Left kidney (tissue), 1 donor: ENCODE measurements at regions not wholly inside any gene's neighbourhood (a gene's known extent, or its start where the extent isn't known, plus 50 kb on each side); places are given as distances from the start of the nearest gene placed in this dataset.

ENCODE experiments used
- DNase-seq: peaks from one replicate; pipeline ENCODE4 v3.0.0-alpha.2; 2013

DNA sequence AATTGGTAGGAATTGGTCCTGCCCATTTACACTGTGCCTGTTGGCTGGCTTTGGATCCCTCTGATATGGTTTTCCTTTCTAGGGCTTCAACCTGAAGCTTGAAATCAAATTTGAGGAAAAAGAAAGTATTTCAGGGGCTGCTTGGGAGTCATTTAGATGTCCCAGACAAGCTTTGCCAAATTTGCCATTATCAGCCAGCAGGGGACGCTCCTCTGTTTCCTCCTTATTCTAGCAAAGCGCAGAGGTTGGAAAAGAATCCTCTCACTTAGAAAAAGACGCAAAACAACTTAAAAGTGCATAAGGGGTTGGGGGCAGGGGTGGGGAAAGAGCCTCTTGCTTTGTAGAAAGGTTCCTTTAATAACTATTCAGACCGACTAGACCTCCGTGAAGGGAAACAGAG lies 1211.1 kb upstream of the PCDH20 start:
- DNase-seq: no peak

DNA sequence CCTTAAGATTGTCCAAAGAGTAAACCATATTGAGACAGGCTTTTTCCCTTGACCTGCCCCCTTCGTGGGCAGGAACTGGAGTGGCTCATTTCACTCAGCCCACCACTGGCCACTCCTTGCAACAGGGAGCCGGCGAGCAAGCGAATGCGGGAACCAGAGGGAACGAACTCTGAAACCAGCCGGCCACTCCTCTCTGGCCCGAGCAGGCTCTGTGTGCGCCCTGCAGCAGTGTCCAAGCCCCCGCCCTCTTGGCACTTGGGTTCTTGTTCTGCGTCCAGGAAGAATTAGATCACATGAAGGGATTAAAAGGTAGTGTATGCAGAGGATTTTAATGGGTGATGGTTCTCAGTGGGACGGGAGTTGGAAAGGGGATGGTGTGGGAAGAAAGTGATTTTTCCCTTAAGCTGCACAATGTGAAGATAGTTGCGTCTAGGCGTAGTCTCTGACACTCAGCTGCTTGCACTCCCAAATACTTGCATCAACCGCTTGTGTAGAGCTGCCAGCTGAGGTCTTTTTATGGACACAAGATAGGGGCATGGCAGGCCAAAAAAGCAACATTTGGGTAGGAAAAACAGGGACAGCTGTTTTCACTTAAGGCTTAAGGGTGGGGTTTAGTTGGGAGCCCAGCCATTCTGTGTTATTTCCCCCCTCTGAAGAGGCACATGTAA lies 1209.7 kb upstream of the PCDH20 start:
- no peak for DNase-seq

GRCh38 chr13:62613819-62614218 lies 1198.2 kb upstream of the PCDH20 start:
- DNase-seq: no peak

- DNase-seq: no peak
These were observed 1195.7 kb upstream of the PCDH20 start for GRCh38 chr13:62611343-62611742.

GRCh38 chr13:62598708-62599107 lies 1183.1 kb upstream of the PCDH20 start:
- no peak for DNase-seq

- no peak for DNase-seq
These were observed 1180.3 kb upstream of the PCDH20 start for GRCh38 chr13:62595976-62596375.

- DNase-seq: peak; percentile 8
These were observed 1178.2 kb upstream of the PCDH20 start for GRCh38 chr13:62593804-62594203.

DNA sequence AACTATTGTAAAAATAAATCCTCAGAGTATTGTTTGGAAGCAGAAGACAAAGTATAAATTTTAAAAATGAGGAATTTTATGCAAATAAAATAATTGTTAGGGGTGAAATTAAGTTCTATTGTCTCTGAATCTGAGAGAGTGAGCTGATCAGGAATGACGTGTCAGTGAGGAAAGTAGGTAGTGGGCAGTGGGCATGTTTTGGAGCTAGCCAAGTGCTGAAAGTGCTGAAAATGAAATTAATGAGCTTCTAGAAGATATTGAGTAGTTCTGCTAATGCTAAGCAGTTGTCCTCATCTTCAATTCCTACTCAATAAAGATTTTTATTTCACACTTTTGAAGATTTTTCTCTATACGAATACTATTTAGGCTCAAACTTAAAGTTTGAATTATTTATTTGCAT lies 1167.8 kb upstream of the PCDH20 start:
- no peak for DNase-seq

GRCh38 chr13:62578402-62578801 lies 1162.8 kb upstream of the PCDH20 start:
- no peak for DNase-seq

DNA sequence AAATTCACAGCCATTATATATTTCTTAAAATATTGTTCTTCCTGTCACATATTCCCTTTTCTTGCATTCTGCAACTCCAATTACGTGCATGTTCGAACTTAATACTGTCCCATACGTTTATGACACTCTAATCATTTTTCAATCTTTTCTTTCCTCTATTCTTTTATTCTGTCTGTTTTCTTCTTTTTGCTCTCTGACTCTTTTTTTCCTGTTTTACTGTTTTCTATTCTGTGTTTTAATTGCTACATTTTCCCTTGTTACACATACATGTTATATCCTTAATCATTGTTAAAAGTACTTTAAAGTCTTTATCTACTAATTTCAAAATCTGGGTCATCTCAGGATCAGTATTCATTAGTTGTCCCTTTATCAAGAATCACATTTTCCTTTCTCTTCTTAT lies 1149.1 kb upstream of the PCDH20 start:
- DNase-seq: no peak

DNA sequence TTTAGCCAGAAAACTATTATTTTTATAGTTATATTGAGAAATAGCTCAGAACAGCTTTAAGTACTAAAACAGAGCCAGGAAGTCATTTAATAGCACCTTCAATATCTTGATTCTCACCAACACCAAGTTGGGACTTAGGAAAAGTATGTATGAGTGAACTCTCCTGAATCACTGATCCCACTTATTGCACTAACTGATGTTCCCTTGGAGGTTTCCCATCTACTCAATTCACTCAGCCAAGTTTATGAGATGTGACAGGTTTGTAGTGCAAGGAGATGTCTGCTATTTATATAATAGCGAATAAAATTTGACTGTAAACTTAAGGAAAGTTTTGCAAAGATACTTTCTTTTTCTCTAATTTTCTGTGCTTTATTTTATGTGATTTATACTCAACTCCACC lies 1147.6 kb upstream of the PCDH20 start:
- DNase-seq: no peak

DNA sequence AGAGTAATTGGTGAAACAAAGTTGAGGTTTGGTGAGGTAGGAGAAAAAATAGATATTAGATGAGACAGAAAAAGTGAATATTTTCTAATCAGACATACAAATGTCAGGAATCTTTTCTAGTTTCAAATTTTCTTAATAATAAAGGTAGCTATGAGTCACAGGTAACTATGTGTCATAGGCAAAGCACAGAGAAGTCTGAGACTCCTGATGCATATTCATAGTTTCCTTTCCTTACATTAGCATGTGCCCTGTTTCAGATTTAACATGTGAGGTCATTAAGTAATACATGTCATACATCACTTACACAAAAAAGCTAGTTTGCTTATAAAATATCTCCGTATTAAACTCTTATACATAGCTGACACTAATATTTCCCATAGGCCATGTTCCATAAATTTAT lies 1141.3 kb upstream of the PCDH20 start:
- DNase-seq: no peak

DNA sequence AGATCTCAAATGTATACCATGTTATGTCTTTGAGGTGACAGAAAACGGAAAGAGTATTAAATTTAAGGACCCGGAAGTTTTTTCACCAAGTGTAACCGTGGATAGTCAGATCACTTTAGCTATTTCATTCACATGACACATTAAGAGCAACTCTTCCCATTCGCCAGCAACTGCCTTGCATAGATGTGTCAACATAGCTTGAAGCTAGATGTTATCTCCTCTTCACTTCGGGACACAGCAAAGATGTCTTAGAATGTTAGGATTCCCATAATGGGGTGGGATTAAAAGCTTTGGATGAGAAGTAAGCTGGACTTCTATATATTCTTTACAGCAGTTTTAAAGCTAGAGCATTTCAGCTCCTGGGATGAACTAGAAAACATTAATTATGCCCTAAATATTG lies 1135.9 kb upstream of the PCDH20 start:
- no peak for DNase-seq

DNA sequence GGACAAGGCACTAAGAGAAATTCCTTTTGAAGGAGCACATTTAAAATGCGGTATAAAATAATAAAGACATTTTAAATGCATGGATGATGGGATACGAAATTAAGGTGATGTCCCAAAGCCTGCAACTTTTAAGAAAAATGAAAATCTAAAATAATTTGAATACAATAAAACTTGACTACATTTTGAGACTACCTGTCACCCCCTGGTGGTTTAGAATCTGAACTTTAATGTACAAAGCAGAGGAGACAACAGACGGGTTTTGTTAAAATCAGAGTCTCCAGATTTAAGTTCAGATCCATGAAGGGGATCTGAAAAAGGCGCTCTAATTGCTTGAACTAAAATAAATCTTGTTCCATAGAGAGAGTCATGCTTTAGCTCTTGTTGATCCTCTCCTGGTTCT lies 1129.3 kb upstream of the PCDH20 start:
- no peak for DNase-seq

- no peak for DNase-seq
These were observed 1121.9 kb upstream of the PCDH20 start for GRCh38 chr13:62537593-62537992.

GRCh38 chr13:62525652-62526051 lies 1110.0 kb upstream of the PCDH20 start:
- DNase-seq: no peak

DNA sequence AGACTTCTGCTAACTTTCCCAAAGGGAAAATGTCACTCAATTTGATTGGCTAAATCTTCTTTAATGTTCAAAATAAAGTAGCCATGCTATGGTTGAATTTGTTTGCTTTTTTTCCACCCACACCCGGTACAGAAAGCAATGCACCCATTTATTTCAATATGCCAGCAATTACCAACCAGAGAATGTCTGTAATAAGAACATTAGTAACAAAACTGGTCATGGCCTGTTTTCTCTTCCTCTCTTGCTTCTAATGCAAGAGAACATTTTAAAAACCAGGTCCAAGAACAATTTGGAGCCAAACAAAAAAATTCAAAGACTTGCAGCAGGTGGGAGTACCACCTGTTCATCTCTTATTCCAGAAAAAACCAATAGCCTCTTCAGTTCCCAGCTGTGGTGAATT lies 1108.8 kb upstream of the PCDH20 start:
- no peak for DNase-seq

DNA sequence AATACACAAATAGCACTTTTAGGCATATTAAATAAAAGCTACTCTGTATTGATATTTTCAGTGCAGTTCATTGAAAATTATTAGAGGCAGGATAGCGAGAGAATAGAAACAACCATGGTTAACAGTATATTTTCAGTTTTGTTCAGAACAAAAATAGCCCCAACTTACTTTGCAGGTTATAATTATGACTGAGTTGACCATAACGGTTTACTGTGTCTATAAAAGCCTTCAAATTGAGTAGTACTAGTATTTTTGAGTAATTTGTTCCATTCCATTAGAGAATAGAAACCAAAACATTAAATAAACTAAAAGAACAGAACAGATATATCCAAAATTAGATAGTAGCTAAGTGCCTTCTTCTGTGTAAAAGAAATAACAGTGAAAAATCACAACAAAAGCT lies 1108.4 kb upstream of the PCDH20 start:
- no peak for DNase-seq

DNA sequence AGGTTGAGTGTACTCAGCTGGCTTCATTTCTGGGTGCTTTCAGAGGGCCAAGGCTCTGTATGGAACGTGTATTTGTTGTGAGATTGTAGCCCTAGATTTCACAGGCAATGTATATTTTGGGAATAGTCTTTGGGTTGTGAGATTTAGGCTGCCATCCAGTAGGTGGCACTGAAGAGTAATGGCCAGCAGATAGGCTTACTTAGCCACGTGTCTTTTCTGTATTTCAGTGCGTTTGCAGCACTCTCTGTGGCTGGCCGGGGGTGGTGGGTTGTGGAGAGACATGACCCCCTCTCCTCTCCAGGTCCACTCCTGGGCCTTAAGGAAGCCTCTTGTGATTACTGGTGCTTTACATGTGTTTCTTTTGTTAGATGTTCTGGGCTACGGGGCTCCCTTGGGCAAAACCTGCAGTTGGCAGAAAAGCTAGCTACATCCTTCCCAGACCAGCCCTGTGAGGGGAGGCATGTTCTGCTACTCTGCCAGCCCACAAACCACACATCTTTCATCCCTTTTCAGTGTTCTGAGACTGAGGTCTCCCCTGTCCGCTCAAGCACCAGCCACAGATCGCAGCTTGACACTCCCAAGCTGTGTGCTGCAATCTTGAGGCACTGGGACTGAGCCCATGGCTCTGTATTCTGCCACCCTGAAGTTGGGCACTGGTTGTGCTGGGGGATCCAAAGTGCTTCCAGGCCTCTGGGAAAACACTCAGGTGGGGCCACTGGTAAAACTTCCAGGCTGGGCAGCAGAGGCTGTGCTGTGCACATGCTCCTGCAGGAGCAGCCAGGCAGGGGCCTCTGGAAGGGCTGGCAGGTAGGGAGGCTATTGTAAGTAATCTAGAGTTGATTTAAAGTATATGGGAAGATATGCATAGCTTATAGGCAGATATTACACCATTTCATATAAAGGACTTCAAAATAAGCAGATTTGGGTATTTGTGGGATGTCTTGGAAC lies 1096.8 kb upstream of the PCDH20 start:
- peak; percentile 28 for DNase-seq

- no peak for DNase-seq
These were observed 1095.4 kb upstream of the PCDH20 start for GRCh38 chr13:62510906-62511655.

DNA sequence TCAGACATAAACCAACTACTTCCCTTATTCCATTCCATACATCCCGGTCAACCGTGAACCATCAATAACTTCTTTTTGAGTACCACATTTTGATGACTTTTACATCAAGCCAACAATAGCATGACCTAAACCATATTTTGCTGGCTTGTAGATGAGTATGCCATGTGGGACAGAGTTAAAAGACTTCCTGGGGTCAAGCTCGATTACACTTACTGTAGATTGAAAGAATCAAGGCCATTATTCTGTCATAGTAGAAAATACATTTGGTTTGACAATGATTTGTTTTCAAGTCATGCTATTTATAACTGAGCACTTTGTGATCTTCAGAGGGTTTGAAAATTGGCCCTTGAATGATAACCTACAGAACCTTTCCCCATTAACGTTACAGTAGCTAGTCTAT lies 1086.9 kb upstream of the PCDH20 start:
- no peak for DNase-seq

DNA sequence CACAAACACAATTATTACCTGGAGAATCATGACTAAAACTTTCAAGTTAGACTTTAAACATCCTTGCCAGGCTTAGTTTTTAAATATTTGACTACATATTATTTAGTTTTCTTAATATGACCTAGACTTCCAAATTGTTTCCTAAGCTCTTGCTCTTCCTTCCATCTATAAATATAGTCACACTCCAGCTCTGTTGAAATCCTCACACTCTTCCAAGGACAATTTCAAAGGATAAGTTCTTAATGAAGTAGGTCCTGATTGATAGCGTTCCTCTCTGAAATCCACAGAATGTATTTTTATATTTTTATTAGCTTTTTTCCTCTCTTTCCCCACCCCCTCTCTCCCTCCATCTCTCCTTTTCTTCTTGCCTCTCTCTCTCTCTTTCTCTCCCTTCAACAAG lies 1074.1 kb upstream of the PCDH20 start:
- no peak for DNase-seq

- DNase-seq: no peak
These were observed 1068.1 kb upstream of the PCDH20 start for GRCh38 chr13:62483774-62484173.
